GM23338 (cell line): ENCODE measurements at regions not wholly inside any gene's neighbourhood (a gene's known extent, or its start where the extent isn't known, plus 50 kb on each side); places are given as distances from the start of the nearest gene placed in this dataset.

Experiments used
- ATAC-seq: fragments of 200-7000 bp; cut with Tn5 transposase; 3 replicates; pipeline ENCODE4 v1.9.1; 2020
- DNase-seq: peaks from one replicate; pipeline ENCODE4 v3.0.0-alpha.2; 2015; ENCODE audit warnings: low spot score
- H2AFZ ChIP-seq: fragments of 200-600 bp; sonication (generic); 2 replicates; pipeline ENCODE4 v1.8.0; 2016; ENCODE audit warnings: antibody characterized with exemption, mild to moderate bottlenecking, moderate library complexity
- H3F3A ChIP-seq: fragments of 200-600 bp; sonication (generic); replicated peaks from 2 replicates; pipeline ENCODE4 v1.8.0; 2017; ENCODE audit warnings: antibody characterized with exemption, mixed run types, low read depth
- H3K27ac ChIP-seq: fragments of 200-600 bp; sonication (generic); 2 replicates; pipeline ENCODE4 v1.6.1; 2016; ENCODE audit warnings: low read depth
- H3K27me3 ChIP-seq: fragments of 200-600 bp; sonication (generic); 2 replicates; pipeline ENCODE4 v1.8.0; 2016; ENCODE audit warnings: mild to moderate bottlenecking, mixed run types, moderate library complexity; ENCODE audit not compliant: insufficient read depth
- H3K36me3 ChIP-seq: fragments of 200-600 bp; sonication (generic); 2 replicates; pipeline ENCODE4 v1.8.0; 2016; ENCODE audit warnings: mild to moderate bottlenecking; ENCODE audit not compliant: insufficient read depth
- H3K4me1 ChIP-seq: fragments of 200-600 bp; sonication (generic); 2 replicates; pipeline ENCODE4 v1.8.0; 2016; ENCODE audit warnings: mild to moderate bottlenecking, moderate library complexity; ENCODE audit not compliant: insufficient read depth
- H3K4me2 ChIP-seq: fragments of 200-600 bp; sonication (generic); 2 replicates; pipeline ENCODE4 v1.7.1; 2017; ENCODE audit warnings: mixed run types
- H3K4me3 ChIP-seq: fragments of 200-600 bp; sonication (generic); 2 replicates; pipeline ENCODE4 v1.6.1; 2016; ENCODE audit warnings: mixed run types
- H3K79me2 ChIP-seq: fragments of 200-600 bp; sonication (generic); replicated peaks from 2 replicates; pipeline ENCODE4 v1.8.0; 2017; ENCODE audit warnings: mild to moderate bottlenecking; ENCODE audit not compliant: insufficient read depth
- H3K9me2 ChIP-seq: fragments of 200-600 bp; sonication (generic); 2 replicates; pipeline ENCODE4 v1.8.0; 2017; ENCODE audit not compliant: insufficient read depth
- H4K20me1 ChIP-seq: fragments of 200-600 bp; sonication (generic); replicated peaks from 2 replicates; pipeline ENCODE4 v1.8.0; 2017; ENCODE audit warnings: mild to moderate bottlenecking; ENCODE audit not compliant: insufficient read depth
- H3K27ac Mint-ChIP-seq: 2 replicates; pipeline ENCODE4 v1.8.0; 2020; ENCODE audit warnings: inconsistent platforms, mild to moderate bottlenecking, moderate library complexity, mixed read lengths
- H3K27me3 Mint-ChIP-seq: 3 replicates; pipeline ENCODE4 v1.8.0; 2022; ENCODE audit warnings: low read depth, mild to moderate bottlenecking, moderate library complexity, mixed read lengths, inconsistent platforms; ENCODE audit not compliant: insufficient read depth, poor library complexity
- H3K36me3 Mint-ChIP-seq: 3 replicates; pipeline ENCODE4 v1.8.0; 2021; ENCODE audit warnings: low read depth, mild to moderate bottlenecking, inconsistent platforms, moderate library complexity, mixed read lengths
- H3K4me1 Mint-ChIP-seq: 3 replicates; pipeline ENCODE4 v1.8.0; 2020; ENCODE audit warnings: mild to moderate bottlenecking, inconsistent platforms, mixed read lengths
- H3K4me3 Mint-ChIP-seq: 3 replicates; pipeline ENCODE4 v1.8.0; 2021; ENCODE audit warnings: moderate library complexity, mild to moderate bottlenecking, inconsistent platforms, mixed read lengths
- H3K9me3 Mint-ChIP-seq: 3 replicates; pipeline ENCODE4 v1.8.0; 2020; ENCODE audit warnings: moderate library complexity, mild to moderate bottlenecking, inconsistent platforms, mixed read lengths
- CTCF ChIP-seq, 2 experiments: fragments of 200-600 bp in 1 of 2; sonication (generic) in 1 of 2; conservative IDR thresholded peaks; 2 replicates each; pipeline versions ENCODE4 v1.5.1 to v1.6.1; 2016 to 2017; ENCODE audit warnings: antibody characterized with exemption in 2 of 2, low read depth in 2 of 2, mild to moderate bottlenecking in 2 of 2, moderate library complexity in 1 of 2
- EZH2 ChIP-seq: fragments of 200-600 bp; sonication (generic); IDR thresholded peaks from one replicate; pipeline ENCODE4 v1.8.0; 2017; ENCODE audit warnings: antibody characterized with exemption, mild to moderate bottlenecking, low read depth; ENCODE audit not compliant: unreplicated experiment
- EZH2phosphoT487 ChIP-seq: fragments of 200-600 bp; sonication (generic); IDR thresholded peaks from one replicate; pipeline ENCODE4 v1.8.1; 2018; ENCODE audit warnings: antibody characterized with exemption; ENCODE audit not compliant: unreplicated experiment
- JUNB ChIP-seq: IDR thresholded peaks from one replicate; pipeline ENCODE4 v1.6.1; 2016; ENCODE audit warnings: antibody characterized with exemption; ENCODE audit not compliant: unreplicated experiment
- NANOG ChIP-seq: IDR thresholded peaks from 2 replicates; pipeline ENCODE4 v1.6.1; 2016; ENCODE audit warnings: antibody characterized with exemption, borderline replicate concordance
- POLR2AphosphoS5 ChIP-seq: IDR thresholded peaks from 2 replicates; pipeline ENCODE4 v1.6.1; 2016; ENCODE audit warnings: antibody characterized with exemption, low read depth
- STAT1 ChIP-seq: IDR thresholded peaks from one replicate; pipeline ENCODE4 v1.6.1; 2016; ENCODE audit warnings: antibody characterized with exemption; ENCODE audit not compliant: unreplicated experiment
- ZNF331 ChIP-seq: fragments of 250-450 bp; sonication (Bioruptor Pico); IDR thresholded peaks from 2 replicates; pipeline ENCODE4 v1.5.0; 2020; ENCODE audit warnings: low read depth, mild to moderate bottlenecking, moderate library complexity
- ZNF462 ChIP-seq: fragments of 250-450 bp; sonication (Bioruptor Pico); IDR thresholded peaks from 2 replicates; pipeline ENCODE4 v1.5.0; 2020; ENCODE audit warnings: mild to moderate bottlenecking, moderate library complexity
- TF ChIP-seq, protein P1 (sequence below): IDR thresholded peaks from one replicate; pipeline ENCODE4 v1.6.1; 2018; ENCODE audit warnings: antibody characterized with exemption; ENCODE audit not compliant: unreplicated experiment

DNA sequence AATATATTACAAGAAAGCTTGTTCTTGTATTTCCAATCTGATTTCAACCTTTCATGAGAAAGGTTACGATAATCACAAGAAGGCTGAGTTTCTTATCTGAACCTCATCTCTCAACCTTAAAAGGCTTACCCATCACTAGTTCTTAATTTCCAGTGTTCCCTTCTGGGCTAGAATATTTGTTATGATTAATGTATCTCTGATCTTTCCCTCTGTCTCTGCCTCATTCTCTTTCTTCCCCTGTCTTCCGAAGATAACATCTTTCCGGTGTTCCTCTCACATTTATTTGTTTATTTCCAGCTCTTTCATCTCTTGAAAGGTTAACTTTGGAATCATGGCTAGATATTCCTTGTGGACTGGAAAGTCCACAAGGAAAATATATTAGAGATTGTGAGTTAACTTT, 255.9 kb downstream of the SLC6A15 start (continued):
- TF ChIP-seq, protein P1, sequence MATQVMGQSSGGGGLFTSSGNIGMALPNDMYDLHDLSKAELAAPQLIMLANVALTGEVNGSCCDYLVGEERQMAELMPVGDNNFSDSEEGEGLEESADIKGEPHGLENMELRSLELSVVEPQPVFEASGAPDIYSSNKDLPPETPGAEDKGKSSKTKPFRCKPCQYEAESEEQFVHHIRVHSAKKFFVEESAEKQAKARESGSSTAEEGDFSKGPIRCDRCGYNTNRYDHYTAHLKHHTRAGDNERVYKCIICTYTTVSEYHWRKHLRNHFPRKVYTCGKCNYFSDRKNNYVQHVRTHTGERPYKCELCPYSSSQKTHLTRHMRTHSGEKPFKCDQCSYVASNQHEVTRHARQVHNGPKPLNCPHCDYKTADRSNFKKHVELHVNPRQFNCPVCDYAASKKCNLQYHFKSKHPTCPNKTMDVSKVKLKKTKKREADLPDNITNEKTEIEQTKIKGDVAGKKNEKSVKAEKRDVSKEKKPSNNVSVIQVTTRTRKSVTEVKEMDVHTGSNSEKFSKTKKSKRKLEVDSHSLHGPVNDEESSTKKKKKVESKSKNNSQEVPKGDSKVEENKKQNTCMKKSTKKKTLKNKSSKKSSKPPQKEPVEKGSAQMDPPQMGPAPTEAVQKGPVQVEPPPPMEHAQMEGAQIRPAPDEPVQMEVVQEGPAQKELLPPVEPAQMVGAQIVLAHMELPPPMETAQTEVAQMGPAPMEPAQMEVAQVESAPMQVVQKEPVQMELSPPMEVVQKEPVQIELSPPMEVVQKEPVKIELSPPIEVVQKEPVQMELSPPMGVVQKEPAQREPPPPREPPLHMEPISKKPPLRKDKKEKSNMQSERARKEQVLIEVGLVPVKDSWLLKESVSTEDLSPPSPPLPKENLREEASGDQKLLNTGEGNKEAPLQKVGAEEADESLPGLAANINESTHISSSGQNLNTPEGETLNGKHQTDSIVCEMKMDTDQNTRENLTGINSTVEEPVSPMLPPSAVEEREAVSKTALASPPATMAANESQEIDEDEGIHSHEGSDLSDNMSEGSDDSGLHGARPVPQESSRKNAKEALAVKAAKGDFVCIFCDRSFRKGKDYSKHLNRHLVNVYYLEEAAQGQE = no peak

GRCh38 chr12:84653482-84653881, 259.1 kb downstream of the SLC6A15 start:
- Histone ChIP-seq H3F3A (no peaks in the 10 kb centered on the region), H3K4me1 (no peaks in the 10 kb centered on the region), H3K27me3 (no peaks in the 10 kb centered on the region), H2AFZ (no peak overlapping the region), H3K4me3 (no peak overlapping the region), H3K27ac (no peak overlapping the region), H4K20me1 (no peaks in the 10 kb centered on the region), H3K4me2 (no peak overlapping the region), H3K79me2 (no peaks in the 10 kb centered on the region), H3K9me2 (no peaks in the 10 kb centered on the region), H3K36me3 (no peaks in the 10 kb centered on the region)
- no peaks in the 10 kb centered on the region for H3K36me3 Mint-ChIP-seq
- DNase-seq = no peak
- TF ChIP-seq ZNF462 (CRISPR knock-in tag) (no peak), NANOG (no peak), JUNB (no peak), POLR2AphosphoS5 (no peak), EZH2 (no peak), ZNF331 (CRISPR knock-in tag) (no peak), STAT1 (no peak), EZH2phosphoT487 (no peak), CTCF (conservative IDR thresholded peaks at IDR 0.05; ENCODE audit: low read depth in 2 of 2) (no peak)
- TF ChIP-seq, protein P1 = no peak
- H3K27me3 Mint-ChIP-seq = no peaks in the 10 kb centered on the region
- H3K9me3 Mint-ChIP-seq = no peaks in the 10 kb centered on the region; the same call in 2 of the 3 replicates
- H3K4me3 Mint-ChIP-seq = no peak overlapping the region
- peaks cover 3% of the 10 kb centered on the region; the same call in 2 of the 3 replicates for H3K4me1 Mint-ChIP-seq
- no peak for ATAC-seq
- H3K27ac Mint-ChIP-seq = no peak overlapping the region
